PC-9 (cell line): ENCODE measurements at regions not wholly inside any gene's neighbourhood (a gene's known extent, or its start where the extent isn't known, plus 50 kb on each side); places are given as distances from the start of the nearest gene placed in this dataset.

Experiments used
- BruUV-seq: library from RNA; stranded (reverse); fragments of 400-500 nt; replicated peaks from 2 replicates; lab custom pipeline; 2021; lab: Mats Ljungman, UMichigan
- CTCF ChIA-PET: fragments of 300-600 bp; sonication (Branson Sonifier 250); formaldehyde crosslinking; loops from one replicate; lab custom pipeline; 2022; ENCODE audit warnings: antibody characterized with exemption; lab: Charles Lee
- POLR2A ChIA-PET: fragments of 300-600 bp; sonication (Branson Sonifier 250); formaldehyde crosslinking; loops from one replicate; lab custom pipeline; 2022; ENCODE audit warnings: antibody characterized with exemption; ENCODE audit not compliant: unreplicated experiment; lab: Charles Lee
- DNase-seq, 2 experiments: peaks; one replicate each; pipeline versions ENCODE4 v3.0.0 to v3.0.0-alpha.2; 2015 to 2022; ENCODE audit warnings: mixed read lengths in 1 of 2
- H2AFZ ChIP-seq: fragments of 200-600 bp; sonication (generic); 2 replicates; pipeline ENCODE4 v1.8.1; 2017; ENCODE audit warnings: antibody characterized with exemption
- H3F3A ChIP-seq: fragments of 200-600 bp; sonication (generic); 2 replicates; pipeline ENCODE4 v1.8.1; 2017; ENCODE audit warnings: antibody characterized with exemption, mild to moderate bottlenecking, low read depth; ENCODE audit not compliant: insufficient read depth
- H3K27ac ChIP-seq: fragments of 200-600 bp; sonication (generic); 2 replicates; pipeline ENCODE4 v1.6.1; 2016; ENCODE audit warnings: mixed run types
- H3K27me3 ChIP-seq: fragments of 200-600 bp; sonication (generic); 2 replicates; pipeline ENCODE4 v1.6.1; 2016; ENCODE audit warnings: low read depth, mixed run types; ENCODE audit not compliant: insufficient read depth
- H3K36me3 ChIP-seq: fragments of 200-600 bp; sonication (generic); 2 replicates; pipeline ENCODE4 v1.6.1; 2016; ENCODE audit warnings: low read depth, mixed run types
- H3K4me1 ChIP-seq: fragments of 200-600 bp; sonication (generic); replicated peaks from 2 replicates; pipeline ENCODE4 v1.6.1; 2016; ENCODE audit warnings: mixed run types; ENCODE audit not compliant: insufficient read depth
- H3K4me2 ChIP-seq: fragments of 200-600 bp; sonication (generic); 2 replicates; pipeline ENCODE4 v1.6.1; 2017; ENCODE audit warnings: mixed run types
- H3K4me3 ChIP-seq: fragments of 200-600 bp; sonication (generic); 2 replicates; pipeline ENCODE4 v1.6.1; 2016; ENCODE audit warnings: mixed run types
- H3K79me2 ChIP-seq: fragments of 200-600 bp; sonication (generic); 2 replicates; pipeline ENCODE4 v1.6.1; 2017; ENCODE audit warnings: low read depth, mixed run types
- H3K9me2 ChIP-seq: fragments of 200-600 bp; sonication (generic); 2 replicates; pipeline ENCODE4 v1.8.1; 2017; ENCODE audit warnings: mild to moderate bottlenecking; ENCODE audit not compliant: insufficient read depth
- H3K9me3 ChIP-seq: fragments of 200-600 bp; sonication (generic); 2 replicates; pipeline ENCODE4 v1.8.1; 2016; ENCODE audit warnings: low read depth; ENCODE audit not compliant: insufficient read depth
- H4K20me1 ChIP-seq: fragments of 200-600 bp; sonication (generic); 2 replicates; pipeline ENCODE4 v1.8.1; 2017; ENCODE audit not compliant: insufficient read depth
- CTCF ChIP-seq: fragments of 200-600 bp; sonication (generic); conservative IDR thresholded peaks from 2 replicates; pipeline ENCODE4 v1.6.1; 2017; ENCODE audit warnings: mixed run types, antibody characterized with exemption, mild to moderate bottlenecking, moderate library complexity
- EZH2 ChIP-seq: fragments of 200-600 bp; sonication (generic); IDR thresholded peaks from 2 replicates; pipeline ENCODE4 v1.8.0; 2017; ENCODE audit warnings: antibody characterized with exemption, low read depth
- intact Hi-C: fragments of 100-400 bp; cut with micrococcal nuclease; formaldehyde crosslinking; loops from one replicate; pipeline ENCODE4 v1.10.0; 2022; ENCODE audit not compliant: unreplicated experiment

- Histone ChIP-seq H3K9me2 (no peaks in the 10 kb centered on the region), H2AFZ (no peak overlapping the region), H3F3A (no peaks in the 10 kb centered on the region), H3K36me3 (no peaks in the 10 kb centered on the region), H4K20me1 (no peaks in the 10 kb centered on the region), H3K4me1 (no peaks in the 10 kb centered on the region), H3K27ac (no peak overlapping the region), H3K4me3 (no peak overlapping the region), H3K27me3 (no peaks in the 10 kb centered on the region), H3K9me3 (no peaks in the 10 kb centered on the region), H3K79me2 (no peaks in the 10 kb centered on the region), H3K4me2 (no peak overlapping the region)
- no peak for DNase-seq
- intact Hi-C loops, result no loop called here
- ChIA-PET POLR2A (no interaction called here), CTCF (no interaction called here)
- no TSS peak for BruUV-seq
- TF ChIP-seq CTCF (no peak), EZH2 (no peak)
Observed at GRCh38 chr12:67855103-67855502, 134.1 kb upstream of the IFNG-AS1 start.

GRCh38 chr12:67871231-67871630 is 118.0 kb upstream of the IFNG-AS1 start:
- H3K79me2 ChIP-seq, result no peaks in the 10 kb centered on the region
- no peak for TF ChIP-seq CTCF
- no peak for TF ChIP-seq EZH2
- no peaks in the 10 kb centered on the region for H3K9me2 ChIP-seq
- H3K36me3 ChIP-seq, result no peaks in the 10 kb centered on the region
- no TSS peak for BruUV-seq
- intact Hi-C loops, result no loop called here
- H3F3A ChIP-seq, result no peaks in the 10 kb centered on the region
- ChIA-PET CTCF (no interaction called here), POLR2A (no interaction called here)
- no peak for DNase-seq
- H3K27me3 ChIP-seq, result no peaks in the 10 kb centered on the region
- no peaks in the 10 kb centered on the region for H4K20me1 ChIP-seq
- H3K4me2 ChIP-seq, result no peak overlapping the region
- H3K4me3 ChIP-seq, result no peak overlapping the region
- no peak overlapping the region for H3K27ac ChIP-seq
- no peaks in the 10 kb centered on the region for H3K9me3 ChIP-seq
- no peak overlapping the region for H2AFZ ChIP-seq
- H3K4me1 ChIP-seq, result peaks cover 7% of the 10 kb centered on the region

- no peak for DNase-seq
- Histone ChIP-seq H3K36me3 (no peaks in the 10 kb centered on the region), H4K20me1 (no peaks in the 10 kb centered on the region), H3K9me2 (no peaks in the 10 kb centered on the region), H3K79me2 (no peaks in the 10 kb centered on the region), H2AFZ (no peak overlapping the region), H3K4me1 (peaks cover 7% of the 10 kb centered on the region), H3K9me3 (no peaks in the 10 kb centered on the region), H3K27ac (no peak overlapping the region), H3K4me3 (no peak overlapping the region), H3F3A (no peaks in the 10 kb centered on the region), H3K27me3 (no peaks in the 10 kb centered on the region), H3K4me2 (no peak overlapping the region)
- no TSS peak for BruUV-seq
- CTCF ChIA-PET, result no interaction called here
- intact Hi-C loops, result no loop called here
- TF ChIP-seq EZH2 (no peak), CTCF (no peak)
- POLR2A ChIA-PET, result no interaction called here
Observed at GRCh38 chr12:67873355-67873754, 115.9 kb upstream of the IFNG-AS1 start.
